ENCODE measurements at regions not wholly inside any gene's neighbourhood (a gene's known extent, or its start where the extent isn't known, plus 50 kb on each side); places are given as distances from the start of the nearest gene placed in this dataset.

DNA sequence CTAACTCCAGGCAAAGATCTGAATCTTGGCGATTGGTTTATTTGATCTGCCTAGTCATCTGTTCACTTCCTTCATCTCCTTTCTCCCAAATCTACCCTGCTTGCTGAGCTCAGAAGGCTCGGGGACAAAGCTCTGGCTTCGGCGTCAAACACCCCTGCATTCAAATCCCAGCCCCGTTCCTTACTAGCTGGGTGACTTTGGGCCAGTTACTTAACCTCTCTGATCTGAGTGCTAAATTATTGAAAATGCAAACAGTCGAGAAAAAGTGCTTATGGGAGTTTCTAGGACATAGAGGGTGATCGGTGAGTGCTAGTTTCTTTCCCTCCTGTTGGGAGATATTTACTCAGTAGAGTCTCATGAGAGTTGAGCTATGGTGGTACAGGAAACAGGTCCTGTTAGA lies 121.2 kb upstream of the RFLNA start:
- TF ChIP-seq GTF2F1 (IDR thresholded peaks at IDR 0.05; ENCODE audit: low read depth, low read length) (no peak), ZNF318 (IDR thresholded peaks at IDR 0.05; ENCODE audit: borderline replicate concordance in 1 of 2, low read depth in 1 of 2) (no peak)
- TF ChIP-seq, protein P1, sequence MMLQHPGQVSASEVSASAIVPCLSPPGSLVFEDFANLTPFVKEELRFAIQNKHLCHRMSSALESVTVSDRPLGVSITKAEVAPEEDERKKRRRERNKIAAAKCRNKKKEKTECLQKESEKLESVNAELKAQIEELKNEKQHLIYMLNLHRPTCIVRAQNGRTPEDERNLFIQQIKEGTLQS (IDR thresholded peaks at IDR 0.05), result no peak
- TF ChIP-seq, protein P1 (CRISPR knock-in tag; conservative IDR thresholded peaks at IDR 0.05), result no peak
- TF ChIP-seq, protein P2, sequence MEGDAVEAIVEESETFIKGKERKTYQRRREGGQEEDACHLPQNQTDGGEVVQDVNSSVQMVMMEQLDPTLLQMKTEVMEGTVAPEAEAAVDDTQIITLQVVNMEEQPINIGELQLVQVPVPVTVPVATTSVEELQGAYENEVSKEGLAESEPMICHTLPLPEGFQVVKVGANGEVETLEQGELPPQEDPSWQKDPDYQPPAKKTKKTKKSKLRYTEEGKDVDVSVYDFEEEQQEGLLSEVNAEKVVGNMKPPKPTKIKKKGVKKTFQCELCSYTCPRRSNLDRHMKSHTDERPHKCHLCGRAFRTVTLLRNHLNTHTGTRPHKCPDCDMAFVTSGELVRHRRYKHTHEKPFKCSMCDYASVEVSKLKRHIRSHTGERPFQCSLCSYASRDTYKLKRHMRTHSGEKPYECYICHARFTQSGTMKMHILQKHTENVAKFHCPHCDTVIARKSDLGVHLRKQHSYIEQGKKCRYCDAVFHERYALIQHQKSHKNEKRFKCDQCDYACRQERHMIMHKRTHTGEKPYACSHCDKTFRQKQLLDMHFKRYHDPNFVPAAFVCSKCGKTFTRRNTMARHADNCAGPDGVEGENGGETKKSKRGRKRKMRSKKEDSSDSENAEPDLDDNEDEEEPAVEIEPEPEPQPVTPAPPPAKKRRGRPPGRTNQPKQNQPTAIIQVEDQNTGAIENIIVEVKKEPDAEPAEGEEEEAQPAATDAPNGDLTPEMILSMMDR (IDR thresholded peaks at IDR 0.05 in 2 of 3, conservative IDR thresholded peaks at IDR 0.05 in 1 of 3; ENCODE audit: insufficient read depth in 2 of 3, low read depth in 1 of 3, low read length in 3 of 3), result no peak
